22Rv1 (cell line): ENCODE measurements at regions not wholly inside any gene's neighbourhood (a gene's known extent, or its start where the extent isn't known, plus 50 kb on each side); places are given as distances from the start of the nearest gene placed in this dataset.

ENCODE experiments used
- H3K27ac ChIP-seq: fragments of 450-650 bp; 2 replicates; pipeline ENCODE4 v1.5.1; 2017
- CTCF ChIP-seq: fragments of 450-650 bp; IDR thresholded peaks from 2 replicates; pipeline ENCODE4 v1.5.1; 2017; ENCODE audit warnings: mild to moderate bottlenecking
- ZFX ChIP-seq: fragments of 450-650 bp; IDR thresholded peaks from 2 replicates; pipeline ENCODE4 v1.6.1; 2017; ENCODE audit warnings: antibody characterized with exemption, borderline replicate concordance

- no peak for TF ChIP-seq CTCF
- TF ChIP-seq ZFX = no peak
- no peak overlapping the region for H3K27ac ChIP-seq
Measured at GRCh38 chr12:104858611-104859543, 99.2 kb downstream of the SLC41A2 start.

GRCh38 chr12:104856531-104856930 is 101.6 kb downstream of the SLC41A2 start:
- TF ChIP-seq CTCF = no peak
- TF ChIP-seq ZFX = no peak
- no peak overlapping the region for H3K27ac ChIP-seq

GRCh38 chr12:104855599-104855998 is 102.5 kb downstream of the SLC41A2 start:
- TF ChIP-seq ZFX (no peak), CTCF (no peak)
- no peak overlapping the region for H3K27ac ChIP-seq

- TF ChIP-seq ZFX (no peak), CTCF (no peak)
- H3K27ac ChIP-seq = no peak overlapping the region
Measured at GRCh38 chr12:104852896-104853295, 105.2 kb downstream of the SLC41A2 start.

GRCh38 chr12:104852102-104852501 is 106.0 kb downstream of the SLC41A2 start:
- TF ChIP-seq CTCF (no peak), ZFX (no peak)
- H3K27ac ChIP-seq = no peak overlapping the region

GRCh38 chr12:104850781-104851180 is 107.3 kb downstream of the SLC41A2 start:
- TF ChIP-seq CTCF (no peak), ZFX (no peak)
- H3K27ac ChIP-seq = no peak overlapping the region

- no peak for TF ChIP-seq ZFX
- TF ChIP-seq CTCF = no peak
- H3K27ac ChIP-seq = no peak overlapping the region
Measured at GRCh38 chr12:104846056-104846767, 111.9 kb downstream of the SLC41A2 start.
